GM23338 (cell line): ENCODE measurements at regions not wholly inside any gene's neighbourhood (a gene's known extent, or its start where the extent isn't known, plus 50 kb on each side); places are given as distances from the start of the nearest gene placed in this dataset.

ENCODE experiments used
- CREB1 ChIP-seq: fragments of 250-450 bp; sonication (Bioruptor Pico); IDR thresholded peaks from 2 replicates; pipeline ENCODE4 v1.5.0; 2020; ENCODE audit warnings: low read depth, mild to moderate bottlenecking, moderate library complexity
- EZH2 ChIP-seq: fragments of 200-600 bp; sonication (generic); IDR thresholded peaks from one replicate; pipeline ENCODE4 v1.8.0; 2017; ENCODE audit warnings: antibody characterized with exemption, mild to moderate bottlenecking, low read depth; ENCODE audit not compliant: unreplicated experiment
- EZH2phosphoT487 ChIP-seq: fragments of 200-600 bp; sonication (generic); IDR thresholded peaks from one replicate; pipeline ENCODE4 v1.8.1; 2018; ENCODE audit warnings: antibody characterized with exemption; ENCODE audit not compliant: unreplicated experiment
- JUNB ChIP-seq: IDR thresholded peaks from one replicate; pipeline ENCODE4 v1.6.1; 2016; ENCODE audit warnings: antibody characterized with exemption; ENCODE audit not compliant: unreplicated experiment
- NANOG ChIP-seq: IDR thresholded peaks from 2 replicates; pipeline ENCODE4 v1.6.1; 2016; ENCODE audit warnings: antibody characterized with exemption, borderline replicate concordance
- POLR2AphosphoS5 ChIP-seq: IDR thresholded peaks from 2 replicates; pipeline ENCODE4 v1.6.1; 2016; ENCODE audit warnings: antibody characterized with exemption, low read depth
- STAT1 ChIP-seq: IDR thresholded peaks from one replicate; pipeline ENCODE4 v1.6.1; 2016; ENCODE audit warnings: antibody characterized with exemption; ENCODE audit not compliant: unreplicated experiment
- ZNF114 ChIP-seq: fragments of 250-450 bp; sonication (Bioruptor Pico); IDR thresholded peaks from 2 replicates; pipeline ENCODE4 v1.5.0; 2020; ENCODE audit warnings: mild to moderate bottlenecking, moderate library complexity
- ZNF331 ChIP-seq: fragments of 250-450 bp; sonication (Bioruptor Pico); IDR thresholded peaks from 2 replicates; pipeline ENCODE4 v1.5.0; 2020; ENCODE audit warnings: low read depth, mild to moderate bottlenecking, moderate library complexity
- TF ChIP-seq, protein P1 (sequence below), 2 experiments: fragments of 200-600 bp in 1 of 2; sonication (generic) in 1 of 2; conservative IDR thresholded peaks; 2 replicates each; pipeline versions ENCODE4 v1.5.1 to v1.6.1; 2016 to 2017; ENCODE audit warnings: antibody characterized with exemption in 2 of 2, low read depth in 2 of 2, mild to moderate bottlenecking in 2 of 2, moderate library complexity in 1 of 2
- TF ChIP-seq, protein P2 (sequence below): IDR thresholded peaks from one replicate; pipeline ENCODE4 v1.6.1; 2018; ENCODE audit warnings: antibody characterized with exemption; ENCODE audit not compliant: unreplicated experiment
- TF ChIP-seq, protein P3 (sequence below): IDR thresholded peaks from 2 replicates; pipeline ENCODE4 v1.6.1; 2016; ENCODE audit warnings: antibody characterized with exemption

DNA sequence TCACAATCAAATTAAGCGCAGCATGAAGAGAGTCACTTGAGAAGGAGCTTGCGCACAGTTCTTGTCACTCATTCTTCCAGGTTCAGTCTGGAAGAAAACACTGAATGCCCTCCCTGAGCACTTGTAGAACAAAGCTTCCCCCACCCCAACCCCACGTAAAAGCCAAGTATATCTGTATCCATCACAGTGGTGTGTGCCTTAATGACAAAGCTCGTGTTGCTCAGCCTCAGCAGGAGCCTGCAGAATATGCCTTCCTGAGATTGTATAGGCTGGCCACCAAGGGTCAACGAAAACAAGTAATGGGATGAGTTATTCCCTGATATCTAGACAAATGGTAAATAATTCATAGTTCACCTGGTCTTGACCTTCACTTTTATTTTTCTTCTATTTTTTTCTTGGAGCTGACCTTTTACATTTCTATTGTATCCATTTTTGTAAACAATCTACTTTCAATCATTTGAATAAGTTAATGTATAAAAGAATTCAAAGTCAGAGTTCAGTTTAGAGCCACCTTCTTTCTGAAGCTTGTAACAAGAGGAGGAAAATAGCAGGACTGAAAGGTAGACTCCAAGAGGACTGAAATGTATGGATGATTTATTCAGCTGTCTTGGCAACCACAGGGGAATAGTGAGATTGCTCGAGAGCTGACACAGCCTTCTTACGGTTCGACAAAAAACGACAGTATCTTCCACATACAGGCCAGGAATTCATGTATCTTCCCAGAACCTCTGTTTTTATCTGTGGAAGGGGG lies 405.5 kb upstream of the TPM1 start:
- TF ChIP-seq POLR2AphosphoS5 (no peak), CREB1 (no peak), EZH2phosphoT487 (no peak), EZH2 (no peak), ZNF114 (CRISPR knock-in tag) (no peak), JUNB (no peak), NANOG (no peak), ZNF331 (no peak), STAT1 (no peak)
- TF ChIP-seq, protein P1, sequence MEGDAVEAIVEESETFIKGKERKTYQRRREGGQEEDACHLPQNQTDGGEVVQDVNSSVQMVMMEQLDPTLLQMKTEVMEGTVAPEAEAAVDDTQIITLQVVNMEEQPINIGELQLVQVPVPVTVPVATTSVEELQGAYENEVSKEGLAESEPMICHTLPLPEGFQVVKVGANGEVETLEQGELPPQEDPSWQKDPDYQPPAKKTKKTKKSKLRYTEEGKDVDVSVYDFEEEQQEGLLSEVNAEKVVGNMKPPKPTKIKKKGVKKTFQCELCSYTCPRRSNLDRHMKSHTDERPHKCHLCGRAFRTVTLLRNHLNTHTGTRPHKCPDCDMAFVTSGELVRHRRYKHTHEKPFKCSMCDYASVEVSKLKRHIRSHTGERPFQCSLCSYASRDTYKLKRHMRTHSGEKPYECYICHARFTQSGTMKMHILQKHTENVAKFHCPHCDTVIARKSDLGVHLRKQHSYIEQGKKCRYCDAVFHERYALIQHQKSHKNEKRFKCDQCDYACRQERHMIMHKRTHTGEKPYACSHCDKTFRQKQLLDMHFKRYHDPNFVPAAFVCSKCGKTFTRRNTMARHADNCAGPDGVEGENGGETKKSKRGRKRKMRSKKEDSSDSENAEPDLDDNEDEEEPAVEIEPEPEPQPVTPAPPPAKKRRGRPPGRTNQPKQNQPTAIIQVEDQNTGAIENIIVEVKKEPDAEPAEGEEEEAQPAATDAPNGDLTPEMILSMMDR (conservative IDR thresholded peaks at IDR 0.05; ENCODE audit: low read depth in 2 of 2), result no peak
- TF ChIP-seq, protein P2, sequence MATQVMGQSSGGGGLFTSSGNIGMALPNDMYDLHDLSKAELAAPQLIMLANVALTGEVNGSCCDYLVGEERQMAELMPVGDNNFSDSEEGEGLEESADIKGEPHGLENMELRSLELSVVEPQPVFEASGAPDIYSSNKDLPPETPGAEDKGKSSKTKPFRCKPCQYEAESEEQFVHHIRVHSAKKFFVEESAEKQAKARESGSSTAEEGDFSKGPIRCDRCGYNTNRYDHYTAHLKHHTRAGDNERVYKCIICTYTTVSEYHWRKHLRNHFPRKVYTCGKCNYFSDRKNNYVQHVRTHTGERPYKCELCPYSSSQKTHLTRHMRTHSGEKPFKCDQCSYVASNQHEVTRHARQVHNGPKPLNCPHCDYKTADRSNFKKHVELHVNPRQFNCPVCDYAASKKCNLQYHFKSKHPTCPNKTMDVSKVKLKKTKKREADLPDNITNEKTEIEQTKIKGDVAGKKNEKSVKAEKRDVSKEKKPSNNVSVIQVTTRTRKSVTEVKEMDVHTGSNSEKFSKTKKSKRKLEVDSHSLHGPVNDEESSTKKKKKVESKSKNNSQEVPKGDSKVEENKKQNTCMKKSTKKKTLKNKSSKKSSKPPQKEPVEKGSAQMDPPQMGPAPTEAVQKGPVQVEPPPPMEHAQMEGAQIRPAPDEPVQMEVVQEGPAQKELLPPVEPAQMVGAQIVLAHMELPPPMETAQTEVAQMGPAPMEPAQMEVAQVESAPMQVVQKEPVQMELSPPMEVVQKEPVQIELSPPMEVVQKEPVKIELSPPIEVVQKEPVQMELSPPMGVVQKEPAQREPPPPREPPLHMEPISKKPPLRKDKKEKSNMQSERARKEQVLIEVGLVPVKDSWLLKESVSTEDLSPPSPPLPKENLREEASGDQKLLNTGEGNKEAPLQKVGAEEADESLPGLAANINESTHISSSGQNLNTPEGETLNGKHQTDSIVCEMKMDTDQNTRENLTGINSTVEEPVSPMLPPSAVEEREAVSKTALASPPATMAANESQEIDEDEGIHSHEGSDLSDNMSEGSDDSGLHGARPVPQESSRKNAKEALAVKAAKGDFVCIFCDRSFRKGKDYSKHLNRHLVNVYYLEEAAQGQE, result no peak
- TF ChIP-seq, protein P3, sequence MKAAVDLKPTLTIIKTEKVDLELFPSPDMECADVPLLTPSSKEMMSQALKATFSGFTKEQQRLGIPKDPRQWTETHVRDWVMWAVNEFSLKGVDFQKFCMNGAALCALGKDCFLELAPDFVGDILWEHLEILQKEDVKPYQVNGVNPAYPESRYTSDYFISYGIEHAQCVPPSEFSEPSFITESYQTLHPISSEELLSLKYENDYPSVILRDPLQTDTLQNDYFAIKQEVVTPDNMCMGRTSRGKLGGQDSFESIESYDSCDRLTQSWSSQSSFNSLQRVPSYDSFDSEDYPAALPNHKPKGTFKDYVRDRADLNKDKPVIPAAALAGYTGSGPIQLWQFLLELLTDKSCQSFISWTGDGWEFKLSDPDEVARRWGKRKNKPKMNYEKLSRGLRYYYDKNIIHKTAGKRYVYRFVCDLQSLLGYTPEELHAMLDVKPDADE, result no peak
